ENCODE measurements at regions not wholly inside any gene's neighbourhood (a gene's known extent, or its start where the extent isn't known, plus 50 kb on each side); places are given as distances from the start of the nearest gene placed in this dataset.
"Not testable (repeated sequence)": the region's sequence is repeated elsewhere in the genome, so short reads cannot be mapped to it uniquely, and the experiment has no call there.

- Mint-ChIP-seq H3K4me3 (no peak overlapping the region), H3K27me3 (peaks cover 5% of the 10 kb centered on the region), H3K9me3 (peaks cover 14% of the 10 kb centered on the region), H3K36me3 (no peaks in the 10 kb centered on the region), H3K27ac (no peak overlapping the region), H3K4me1 (no peaks in the 10 kb centered on the region)
- DNase-seq (ENCODE audit: low spot score in 2 of 2) (no peak), ATAC-seq (ENCODE audit: low read depth) (no peak)
Observed at GRCh38 chr6:71080826-71081225, 124.0 kb upstream of the B3GAT2 start.

- no peak for DNase-seq (ENCODE audit: low spot score in 2 of 2)
- Mint-ChIP-seq H3K27ac (no peak overlapping the region), H3K9me3 (peaks cover 11% of the 10 kb centered on the region), H3K4me3 (no peak overlapping the region), H3K36me3 (no peaks in the 10 kb centered on the region), H3K27me3 (peaks cover 7% of the 10 kb centered on the region), H3K4me1 (no peaks in the 10 kb centered on the region)
- ATAC-seq (ENCODE audit: low read depth) = no peak
Observed at GRCh38 chr6:71082033-71082650, 125.3 kb upstream of the B3GAT2 start.

GRCh38 chr6:71083308-71083820 is 126.5 kb upstream of the B3GAT2 start:
- ATAC-seq (ENCODE audit: low read depth) (no peak), DNase-seq (ENCODE audit: low spot score in 2 of 2) (no peak)
- Mint-ChIP-seq H3K4me1 (no peaks in the 10 kb centered on the region), H3K27ac (no peak overlapping the region), H3K36me3 (no peaks in the 10 kb centered on the region), H3K27me3 (peaks cover 7% of the 10 kb centered on the region), H3K9me3 (peaks cover 6% of the 10 kb centered on the region), H3K4me3 (no peak overlapping the region)

GRCh38 chr6:71088166-71088565 is 131.3 kb upstream of the B3GAT2 start:
- no peak for ATAC-seq (ENCODE audit: low read depth)

GRCh38 chr6:71090217-71090616 is 133.4 kb upstream of the B3GAT2 start:
- Mint-ChIP-seq H3K27ac (no peak overlapping the region), H3K27me3 (peaks cover 4% of the 10 kb centered on the region), H3K9me3 (no peaks in the 10 kb centered on the region), H3K36me3 (no peaks in the 10 kb centered on the region), H3K4me3 (no peak overlapping the region), H3K4me1 (peaks cover 2% of the 10 kb centered on the region)
- ATAC-seq (ENCODE audit: low read depth) = no peak
- no peak for DNase-seq (ENCODE audit: low spot score in 2 of 2)

More at GRCh38 chr6:71088166-71088565, 131.3 kb upstream of the B3GAT2 start:
- Mint-ChIP-seq H3K36me3 (no peaks in the 10 kb centered on the region), H3K27me3 (peaks cover 8% of the 10 kb centered on the region), H3K9me3 (no peaks in the 10 kb centered on the region), H3K27ac (no peak overlapping the region), H3K4me3 (no peak overlapping the region), H3K4me1 (peaks cover 2% of the 10 kb centered on the region)
- no peak for DNase-seq (ENCODE audit: low spot score in 2 of 2)

- Mint-ChIP-seq H3K4me3 (no peak overlapping the region), H3K9me3 (peaks cover 2% of the 10 kb centered on the region), H3K27me3 (peaks cover 3% of the 10 kb centered on the region), H3K27ac (no peak overlapping the region), H3K4me1 (peaks cover 2% of the 10 kb centered on the region), H3K36me3 (no peaks in the 10 kb centered on the region)
- ATAC-seq (ENCODE audit: low read depth) (no peak), DNase-seq (ENCODE audit: low spot score in 2 of 2) (no peak)
Observed at GRCh38 chr6:71091167-71091566, 134.3 kb upstream of the B3GAT2 start.

GRCh38 chr6:71091956-71092355 is 135.1 kb upstream of the B3GAT2 start:
- peaks cover 2% of the 10 kb centered on the region for H3K4me1 Mint-ChIP-seq
- no peaks in the 10 kb centered on the region for H3K36me3 Mint-ChIP-seq
- peaks cover 4% of the 10 kb centered on the region for H3K9me3 Mint-ChIP-seq
- DNase-seq (ENCODE audit: low spot score in 2 of 2) = no peak
- H3K4me3 Mint-ChIP-seq = no peak overlapping the region
- H3K27ac Mint-ChIP-seq = no peak overlapping the region
- peaks cover 3% of the 10 kb centered on the region for H3K27me3 Mint-ChIP-seq
- no peak for ATAC-seq (ENCODE audit: low read depth)

- H3K27me3 Mint-ChIP-seq, H3K27ac Mint-ChIP-seq: not testable (repeated sequence)
Observed at GRCh38 chr6:71097264-71097663, 140.4 kb upstream of the B3GAT2 start.

GRCh38 chr6:71099649-71100048 is 142.8 kb upstream of the B3GAT2 start:
- ATAC-seq (ENCODE audit: low read depth) (no peak), DNase-seq (ENCODE audit: low spot score in 2 of 2) (no peak)
- H3K4me3 Mint-ChIP-seq = no peak overlapping the region
- no peaks in the 10 kb centered on the region for H3K4me1 Mint-ChIP-seq
- peaks cover 2% of the 10 kb centered on the region for H3K27me3 Mint-ChIP-seq
- H3K27ac Mint-ChIP-seq = no peak overlapping the region
- no peaks in the 10 kb centered on the region for H3K36me3 Mint-ChIP-seq
- H3K9me3 Mint-ChIP-seq = peaks cover 20% of the 10 kb centered on the region

More at GRCh38 chr6:71097264-71097663, 140.4 kb upstream of the B3GAT2 start:
- H3K36me3 Mint-ChIP-seq; H3K4me1 Mint-ChIP-seq; DNase-seq (ENCODE audit: low spot score in 2 of 2); H3K4me3 Mint-ChIP-seq; ATAC-seq (ENCODE audit: low read depth): not testable (repeated sequence)
- peaks cover 20% of the 10 kb centered on the region for H3K9me3 Mint-ChIP-seq

GRCh38 chr6:71103130-71103529 is 146.3 kb upstream of the B3GAT2 start:
- Mint-ChIP-seq H3K36me3 (no peaks in the 10 kb centered on the region), H3K4me1 (no peaks in the 10 kb centered on the region), H3K27me3 (peaks cover 5% of the 10 kb centered on the region), H3K4me3 (no peak overlapping the region), H3K27ac (no peak overlapping the region), H3K9me3 (peaks cover 13% of the 10 kb centered on the region)
- no peak for DNase-seq (ENCODE audit: low spot score in 2 of 2)
- no peak for ATAC-seq (ENCODE audit: low read depth)

- Mint-ChIP-seq H3K9me3 (peaks cover 11% of the 10 kb centered on the region), H3K36me3 (no peaks in the 10 kb centered on the region), H3K4me3 (no peak overlapping the region), H3K4me1 (no peaks in the 10 kb centered on the region), H3K27ac (no peak overlapping the region), H3K27me3 (peaks cover 5% of the 10 kb centered on the region)
- no peak for ATAC-seq (ENCODE audit: low read depth)
- no peak for DNase-seq (ENCODE audit: low spot score in 2 of 2)
Observed at GRCh38 chr6:71103641-71104040, 146.8 kb upstream of the B3GAT2 start.

GRCh38 chr6:71106276-71106675 is 149.4 kb upstream of the B3GAT2 start:
- Mint-ChIP-seq H3K4me1 (no peaks in the 10 kb centered on the region), H3K27me3 (peaks cover 9% of the 10 kb centered on the region)

GRCh38 chr6:71107911-71108420 is 151.1 kb upstream of the B3GAT2 start:
- Mint-ChIP-seq H3K9me3 (no peaks in the 10 kb centered on the region), H3K36me3 (no peaks in the 10 kb centered on the region), H3K27me3 (peaks cover 9% of the 10 kb centered on the region), H3K4me3 (no peak overlapping the region), H3K4me1 (no peaks in the 10 kb centered on the region), H3K27ac (no peak overlapping the region)
- ATAC-seq (ENCODE audit: low read depth) (no peak), DNase-seq (ENCODE audit: low spot score in 2 of 2) (no peak)

More at GRCh38 chr6:71106276-71106675, 149.4 kb upstream of the B3GAT2 start:
- ATAC-seq (ENCODE audit: low read depth) = no peak
- no peak overlapping the region for H3K27ac Mint-ChIP-seq
- no peak overlapping the region for H3K4me3 Mint-ChIP-seq
- no peak for DNase-seq (ENCODE audit: low spot score in 2 of 2)
- H3K9me3 Mint-ChIP-seq = no peaks in the 10 kb centered on the region
- no peaks in the 10 kb centered on the region for H3K36me3 Mint-ChIP-seq

GRCh38 chr6:71114544-71114943 is 157.7 kb upstream of the B3GAT2 start:
- DNase-seq (ENCODE audit: low spot score in 2 of 2) = no peak
- H3K36me3 Mint-ChIP-seq = no peaks in the 10 kb centered on the region
- H3K27me3 Mint-ChIP-seq = peaks cover 6% of the 10 kb centered on the region
- no peak overlapping the region for H3K4me3 Mint-ChIP-seq
- H3K27ac Mint-ChIP-seq = no peak overlapping the region
- ATAC-seq (ENCODE audit: low read depth) = no peak
- H3K9me3 Mint-ChIP-seq = peaks cover 5% of the 10 kb centered on the region
- peaks cover 2% of the 10 kb centered on the region for H3K4me1 Mint-ChIP-seq

- Mint-ChIP-seq H3K27ac (no peak overlapping the region), H3K9me3 (peaks cover 5% of the 10 kb centered on the region), H3K4me1 (peaks cover 2% of the 10 kb centered on the region), H3K27me3 (peaks cover 6% of the 10 kb centered on the region), H3K4me3 (no peak overlapping the region), H3K36me3 (peaks cover under 1% of the 10 kb centered on the region)
- DNase-seq (ENCODE audit: low spot score in 2 of 2) (no peak), ATAC-seq (ENCODE audit: low read depth) (no peak)
Observed at GRCh38 chr6:71114986-71115385, 158.1 kb upstream of the B3GAT2 start.
